ENCODE measurements at regions not wholly inside any gene's neighbourhood (a gene's known extent, or its start where the extent isn't known, plus 50 kb on each side); places are given as distances from the start of the nearest gene placed in this dataset.

DNA sequence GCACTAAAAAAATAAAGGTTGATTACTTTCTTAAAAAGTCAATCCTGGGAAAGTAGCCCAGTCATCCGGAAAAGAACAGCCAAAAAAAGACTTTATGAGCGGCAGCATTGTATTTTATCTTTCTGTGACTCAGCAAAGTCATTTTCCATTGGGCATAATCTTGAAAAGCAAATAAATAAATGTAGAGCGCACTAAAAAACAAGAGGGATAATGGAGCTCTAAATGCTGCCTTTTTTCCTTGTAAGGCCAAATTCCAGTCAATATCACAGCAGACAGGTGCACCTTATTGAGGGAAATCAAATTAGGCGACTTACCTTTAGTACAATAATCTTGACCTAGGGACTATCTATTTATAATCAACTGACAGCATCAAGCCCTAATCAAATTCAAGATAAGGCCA is 266.8 kb downstream of the MTRR start:
- TF ChIP-seq, protein P1, sequence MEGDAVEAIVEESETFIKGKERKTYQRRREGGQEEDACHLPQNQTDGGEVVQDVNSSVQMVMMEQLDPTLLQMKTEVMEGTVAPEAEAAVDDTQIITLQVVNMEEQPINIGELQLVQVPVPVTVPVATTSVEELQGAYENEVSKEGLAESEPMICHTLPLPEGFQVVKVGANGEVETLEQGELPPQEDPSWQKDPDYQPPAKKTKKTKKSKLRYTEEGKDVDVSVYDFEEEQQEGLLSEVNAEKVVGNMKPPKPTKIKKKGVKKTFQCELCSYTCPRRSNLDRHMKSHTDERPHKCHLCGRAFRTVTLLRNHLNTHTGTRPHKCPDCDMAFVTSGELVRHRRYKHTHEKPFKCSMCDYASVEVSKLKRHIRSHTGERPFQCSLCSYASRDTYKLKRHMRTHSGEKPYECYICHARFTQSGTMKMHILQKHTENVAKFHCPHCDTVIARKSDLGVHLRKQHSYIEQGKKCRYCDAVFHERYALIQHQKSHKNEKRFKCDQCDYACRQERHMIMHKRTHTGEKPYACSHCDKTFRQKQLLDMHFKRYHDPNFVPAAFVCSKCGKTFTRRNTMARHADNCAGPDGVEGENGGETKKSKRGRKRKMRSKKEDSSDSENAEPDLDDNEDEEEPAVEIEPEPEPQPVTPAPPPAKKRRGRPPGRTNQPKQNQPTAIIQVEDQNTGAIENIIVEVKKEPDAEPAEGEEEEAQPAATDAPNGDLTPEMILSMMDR (IDR thresholded peaks at IDR 0.05): no peak
- no peak for TF ChIP-seq TEAD4 (CRISPR knock-in tag; IDR thresholded peaks at IDR 0.05)
- TF ChIP-seq CREB1 (CRISPR knock-in tag; IDR thresholded peaks at IDR 0.05): no peak
- TF ChIP-seq RELA (CRISPR knock-in tag; IDR thresholded peaks at IDR 0.05; ENCODE audit: borderline replicate concordance): no peak
- no peak for TF ChIP-seq KAT7 (CRISPR knock-in tag; IDR thresholded peaks at IDR 0.05; ENCODE audit: borderline replicate concordance)
- no peak for TF ChIP-seq CREM (CRISPR knock-in tag; IDR thresholded peaks at IDR 0.05)
- TF ChIP-seq JUN (CRISPR knock-in tag; IDR thresholded peaks at IDR 0.05): no peak
- TF ChIP-seq, protein P2, sequence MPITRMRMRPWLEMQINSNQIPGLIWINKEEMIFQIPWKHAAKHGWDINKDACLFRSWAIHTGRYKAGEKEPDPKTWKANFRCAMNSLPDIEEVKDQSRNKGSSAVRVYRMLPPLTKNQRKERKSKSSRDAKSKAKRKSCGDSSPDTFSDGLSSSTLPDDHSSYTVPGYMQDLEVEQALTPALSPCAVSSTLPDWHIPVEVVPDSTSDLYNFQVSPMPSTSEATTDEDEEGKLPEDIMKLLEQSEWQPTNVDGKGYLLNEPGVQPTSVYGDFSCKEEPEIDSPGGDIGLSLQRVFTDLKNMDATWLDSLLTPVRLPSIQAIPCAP (CRISPR knock-in tag; IDR thresholded peaks at IDR 0.05): no peak
- TF ChIP-seq, protein P3, sequence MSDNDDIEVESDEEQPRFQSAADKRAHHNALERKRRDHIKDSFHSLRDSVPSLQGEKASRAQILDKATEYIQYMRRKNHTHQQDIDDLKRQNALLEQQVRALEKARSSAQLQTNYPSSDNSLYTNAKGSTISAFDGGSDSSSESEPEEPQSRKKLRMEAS (CRISPR knock-in tag; IDR thresholded peaks at IDR 0.05): no peak
- TF ChIP-seq SP1 (CRISPR knock-in tag; conservative IDR thresholded peaks at IDR 0.05): no peak
- no peak for TF ChIP-seq PRRX2 (CRISPR knock-in tag; IDR thresholded peaks at IDR 0.05)
- TF ChIP-seq ZBTB21 (CRISPR knock-in tag; IDR thresholded peaks at IDR 0.05; ENCODE audit: borderline replicate concordance): no peak
- no peak for TF ChIP-seq ZNF263 (CRISPR knock-in tag; IDR thresholded peaks at IDR 0.05; ENCODE audit: low read depth)
- TF ChIP-seq, protein P4, sequence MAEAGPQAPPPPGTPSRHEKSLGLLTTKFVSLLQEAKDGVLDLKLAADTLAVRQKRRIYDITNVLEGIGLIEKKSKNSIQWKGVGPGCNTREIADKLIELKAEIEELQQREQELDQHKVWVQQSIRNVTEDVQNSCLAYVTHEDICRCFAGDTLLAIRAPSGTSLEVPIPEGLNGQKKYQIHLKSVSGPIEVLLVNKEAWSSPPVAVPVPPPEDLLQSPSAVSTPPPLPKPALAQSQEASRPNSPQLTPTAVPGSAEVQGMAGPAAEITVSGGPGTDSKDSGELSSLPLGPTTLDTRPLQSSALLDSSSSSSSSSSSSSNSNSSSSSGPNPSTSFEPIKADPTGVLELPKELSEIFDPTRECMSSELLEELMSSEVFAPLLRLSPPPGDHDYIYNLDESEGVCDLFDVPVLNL (CRISPR knock-in tag; IDR thresholded peaks at IDR 0.05; ENCODE audit: borderline replicate concordance, low read depth): no peak
